Right kidney (tissue), 1 donor: ENCODE measurements at regions not wholly inside any gene's neighbourhood (a gene's known extent, or its start where the extent isn't known, plus 50 kb on each side); places are given as distances from the start of the nearest gene placed in this dataset.

Experiments used
- DNase-seq: peaks from one replicate; pipeline ENCODE4 v3.0.0-alpha.2; 2016

DNA sequence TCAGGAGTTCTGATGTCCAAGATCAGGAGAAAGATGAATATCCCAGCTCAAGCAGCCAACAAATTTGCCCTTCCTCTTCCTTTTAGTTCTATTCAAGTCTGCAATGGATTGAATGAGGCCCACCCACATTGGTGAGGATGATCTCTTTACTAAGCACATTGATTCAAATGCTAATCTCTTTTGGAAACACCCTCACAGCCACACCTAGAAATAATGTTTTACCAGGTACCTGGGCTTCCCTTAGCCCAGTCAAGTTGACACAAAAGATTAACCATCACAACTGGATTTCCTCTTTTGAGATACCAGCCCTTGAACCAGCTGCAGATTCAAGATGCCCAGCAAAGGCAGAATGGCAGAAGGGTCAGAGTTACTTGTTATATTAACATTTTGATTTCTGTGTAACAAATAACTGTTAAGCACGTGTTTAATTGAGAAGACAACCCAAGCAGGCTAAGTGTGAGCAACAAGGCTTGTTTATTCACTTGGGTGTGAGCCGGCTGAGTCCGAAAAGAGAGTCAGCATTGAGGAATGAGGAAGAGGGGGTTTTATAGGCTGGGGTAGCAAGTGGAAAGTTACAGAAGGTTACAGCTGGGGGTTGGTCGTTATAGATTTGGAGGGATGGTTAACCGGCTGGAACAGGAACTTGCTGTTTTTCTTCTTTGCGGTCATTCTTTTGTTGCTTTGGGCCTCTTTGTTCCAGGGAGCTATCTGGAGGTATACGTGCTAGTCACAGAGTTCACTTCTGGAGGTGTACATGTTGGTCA lies 180.3 kb downstream of the EMP1 start:
- DNase-seq, result no peak

DNA sequence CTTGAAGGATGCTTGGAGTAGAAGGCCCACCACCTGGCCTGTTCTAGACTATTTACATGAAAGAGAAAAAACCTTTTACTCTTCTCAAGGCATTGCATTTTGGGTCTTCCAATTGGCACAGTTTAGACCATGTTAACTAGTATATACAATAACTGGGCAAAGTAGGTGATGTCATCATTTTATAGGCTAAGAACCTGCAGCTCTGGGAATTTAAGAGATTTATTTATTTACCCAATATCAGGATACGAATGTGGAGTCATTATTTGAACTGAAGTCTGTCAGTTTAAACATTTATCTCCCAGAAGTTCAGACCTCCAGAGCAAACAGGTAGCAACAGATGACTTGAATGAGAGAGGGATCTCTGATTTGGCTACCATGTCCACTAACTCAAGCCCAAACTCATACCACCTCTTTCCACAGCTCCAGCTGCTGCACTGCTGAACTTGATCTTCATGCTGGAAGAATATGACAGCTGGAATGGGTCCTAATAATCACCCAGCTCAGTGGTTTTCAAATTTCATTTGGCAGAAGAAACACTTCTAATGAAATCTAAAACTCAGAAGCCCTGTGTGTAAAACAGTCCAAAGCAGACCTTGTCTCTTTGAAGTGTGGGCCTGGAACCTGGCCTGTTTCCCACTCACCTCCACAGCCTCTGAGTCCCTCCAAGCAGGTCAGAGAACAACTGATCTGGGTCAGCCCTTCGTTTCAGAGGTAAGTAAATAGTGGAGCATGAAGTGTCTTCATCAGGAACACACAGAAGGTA lies 179.2 kb downstream of the EMP1 start:
- DNase-seq, result no peak

DNA sequence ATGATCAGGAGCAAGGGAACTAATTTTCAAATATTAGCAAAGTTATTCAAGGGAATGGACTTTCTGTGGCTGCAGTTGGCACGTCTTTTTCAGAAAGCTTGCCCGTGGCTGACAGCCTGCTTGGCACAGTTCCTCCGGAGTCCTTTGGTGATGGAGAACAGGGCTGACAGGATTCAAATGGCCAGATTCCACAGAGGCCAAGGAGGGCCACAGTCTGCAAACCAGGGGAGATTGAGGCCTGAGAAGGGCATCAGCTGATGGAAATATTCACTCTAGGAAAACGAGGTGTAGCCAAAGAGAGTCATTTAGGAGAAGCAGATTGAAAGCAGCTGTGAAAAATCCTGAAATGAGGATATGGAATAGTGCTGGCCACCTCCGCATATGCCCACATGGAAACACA lies 178.3 kb downstream of the EMP1 start:
- DNase-seq, result no peak

DNA sequence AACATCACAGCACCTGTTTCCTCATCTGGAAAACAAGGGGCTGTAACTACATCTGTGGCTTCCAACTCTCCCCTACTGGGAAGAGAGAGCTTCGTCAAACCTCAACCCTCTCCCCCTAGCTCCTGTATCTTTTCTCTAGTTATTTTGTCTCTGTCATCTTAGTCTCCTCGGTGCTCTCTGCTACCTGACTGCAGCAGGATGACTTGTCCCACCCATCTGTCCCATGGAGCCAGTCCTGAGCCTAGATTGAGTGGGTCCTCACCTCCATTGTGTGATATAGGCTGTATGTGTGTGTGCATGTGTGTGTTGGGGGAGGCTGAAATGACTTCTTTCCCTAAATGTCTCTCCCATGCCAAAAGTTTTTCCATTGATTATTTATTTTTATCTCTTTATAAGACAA lies 177.3 kb downstream of the EMP1 start:
- DNase-seq, result no peak

DNA sequence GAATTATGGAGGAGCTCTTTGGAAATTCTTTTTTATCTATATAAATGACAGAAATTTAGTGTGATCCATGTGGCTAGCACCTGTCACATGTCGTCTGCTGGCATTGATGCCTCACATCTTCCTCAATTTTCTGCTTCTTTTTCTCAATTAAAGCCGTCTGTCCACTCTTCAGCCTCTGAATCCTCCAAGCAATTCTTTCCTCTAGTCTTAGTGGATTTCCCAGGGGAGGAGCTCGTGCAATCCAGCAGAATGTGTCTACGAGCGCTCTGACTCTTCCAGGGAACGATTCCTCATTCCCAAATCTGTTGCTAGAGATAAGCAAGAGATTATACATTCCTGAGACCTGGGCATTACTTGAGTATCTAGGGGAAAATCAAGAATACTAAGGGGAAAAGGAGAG lies 176.6 kb downstream of the EMP1 start:
- DNase-seq, result no peak

DNA sequence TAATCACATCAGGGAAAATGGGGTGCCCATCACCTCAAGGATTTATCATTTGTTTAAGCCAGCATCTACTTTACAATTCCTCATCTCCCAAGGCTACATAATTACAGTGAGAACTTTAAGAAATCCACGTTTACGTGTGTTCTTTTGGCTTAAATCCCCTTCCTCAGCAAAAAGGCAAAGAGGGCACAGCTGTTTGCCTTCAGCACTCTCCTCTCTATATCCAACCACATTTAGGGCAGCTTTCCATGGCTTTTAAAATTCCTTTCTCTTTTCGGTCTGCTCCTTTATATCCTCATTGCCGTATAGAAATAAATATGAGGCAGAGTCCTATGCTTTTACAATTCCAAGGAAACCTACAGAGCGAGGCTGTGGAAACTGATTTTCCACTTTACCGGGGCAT lies 175.9 kb downstream of the EMP1 start:
- DNase-seq, result no peak

DNA sequence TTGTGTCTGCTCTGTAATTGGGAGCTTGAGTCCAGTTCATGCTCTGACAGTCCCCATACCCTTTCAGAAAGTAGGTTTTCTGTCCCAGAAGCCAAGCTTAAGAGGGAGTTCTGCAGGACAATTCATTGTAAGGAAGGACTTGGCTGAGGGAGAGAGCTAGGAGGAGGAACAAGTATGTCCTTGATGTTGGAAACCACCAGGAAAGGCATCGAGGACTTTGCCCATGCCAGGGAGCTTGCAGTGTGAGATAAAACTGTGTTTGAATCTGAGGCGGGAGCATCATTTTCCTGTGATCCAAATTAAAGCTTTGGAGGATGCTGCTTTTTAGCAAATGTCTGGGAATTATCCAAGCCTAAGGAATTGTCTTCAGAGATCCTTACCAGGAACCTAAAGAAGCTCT lies 175.3 kb downstream of the EMP1 start:
- DNase-seq, result no peak

DNA sequence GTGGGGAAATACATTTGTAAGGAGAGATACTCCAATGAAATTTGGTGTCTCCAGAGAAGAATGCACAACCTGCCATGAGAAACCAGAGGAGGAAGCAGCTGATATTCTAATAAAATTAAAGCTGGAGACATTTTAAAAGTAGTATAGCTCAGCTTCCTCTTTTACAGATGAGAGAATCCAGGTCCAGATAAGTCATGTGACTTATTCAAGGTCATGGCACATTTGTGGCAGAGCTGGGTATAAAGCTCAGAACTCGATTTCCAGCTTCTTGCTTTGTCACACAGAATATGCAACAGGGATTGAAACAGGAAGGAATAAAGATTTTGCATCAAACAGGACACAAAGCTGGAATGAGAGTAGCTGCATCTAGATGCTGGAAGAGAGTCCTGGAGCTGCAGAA lies 174.8 kb downstream of the EMP1 start:
- no peak for DNase-seq

DNA sequence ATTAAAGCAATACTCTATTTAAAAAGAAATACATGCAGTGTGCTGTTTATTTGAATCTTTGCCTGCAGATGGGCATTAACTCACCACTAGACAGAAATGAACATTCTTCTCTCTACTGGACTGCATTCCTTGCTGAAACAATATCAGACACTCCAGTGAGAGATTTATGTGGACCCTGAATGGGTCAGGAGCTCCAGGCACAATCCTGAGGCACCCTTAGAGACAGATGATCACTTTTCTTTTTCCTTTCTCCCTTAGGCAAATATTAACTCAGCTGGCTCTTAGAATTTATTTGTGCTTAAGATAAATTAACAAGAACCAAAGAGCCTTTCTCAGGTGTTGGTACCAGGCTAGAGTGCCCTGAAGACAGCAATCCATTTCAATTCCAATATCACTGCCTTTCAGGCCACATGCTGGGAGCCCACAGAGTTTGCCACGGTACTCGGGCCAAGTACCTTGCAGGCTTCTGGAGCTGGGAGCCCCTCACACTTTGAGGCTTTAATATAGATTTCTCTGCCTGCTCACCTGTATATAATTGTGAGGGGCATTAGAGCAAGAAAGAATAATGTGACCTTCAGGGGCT lies 173.0 kb downstream of the EMP1 start:
- no peak for DNase-seq

DNA sequence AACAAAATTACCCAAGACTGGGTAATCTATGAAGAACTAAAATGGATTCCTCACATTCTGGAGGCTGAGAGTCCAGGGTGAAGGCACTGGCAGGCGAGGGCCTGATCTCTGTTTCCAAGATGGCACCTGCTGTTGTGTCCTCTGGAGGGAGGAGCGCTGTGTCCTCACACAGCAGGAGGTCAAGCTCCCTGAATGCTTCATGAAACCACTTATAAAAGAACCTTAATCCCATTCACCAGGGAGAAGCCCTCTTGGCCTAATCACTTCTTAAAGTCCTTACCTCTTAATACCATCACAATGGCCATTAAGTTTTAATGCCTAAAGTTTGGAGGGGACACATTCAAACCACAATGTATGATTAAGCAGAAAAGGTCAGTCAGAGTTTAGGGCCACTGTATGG lies 172.4 kb downstream of the EMP1 start:
- no peak for DNase-seq

DNA sequence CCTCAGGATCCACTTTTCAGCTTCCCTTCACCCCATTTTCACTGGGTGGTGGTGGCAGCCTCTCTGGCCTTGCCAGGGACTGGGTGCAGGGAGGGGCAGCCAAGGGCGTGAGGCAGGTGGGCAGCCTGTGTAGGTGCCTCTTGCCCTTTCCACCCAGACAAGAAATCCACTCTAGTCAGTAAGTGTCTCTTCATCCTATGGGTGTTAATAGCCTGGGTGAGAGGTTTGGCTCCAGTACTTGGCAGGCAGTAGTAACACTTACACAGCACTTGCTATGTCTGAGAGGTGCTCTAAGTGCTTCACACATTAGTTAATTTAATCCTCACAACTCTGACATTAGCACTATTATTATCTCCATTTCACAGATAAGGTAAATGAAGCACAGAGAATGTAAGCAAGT lies 171.9 kb downstream of the EMP1 start:
- DNase-seq, result no peak

DNA sequence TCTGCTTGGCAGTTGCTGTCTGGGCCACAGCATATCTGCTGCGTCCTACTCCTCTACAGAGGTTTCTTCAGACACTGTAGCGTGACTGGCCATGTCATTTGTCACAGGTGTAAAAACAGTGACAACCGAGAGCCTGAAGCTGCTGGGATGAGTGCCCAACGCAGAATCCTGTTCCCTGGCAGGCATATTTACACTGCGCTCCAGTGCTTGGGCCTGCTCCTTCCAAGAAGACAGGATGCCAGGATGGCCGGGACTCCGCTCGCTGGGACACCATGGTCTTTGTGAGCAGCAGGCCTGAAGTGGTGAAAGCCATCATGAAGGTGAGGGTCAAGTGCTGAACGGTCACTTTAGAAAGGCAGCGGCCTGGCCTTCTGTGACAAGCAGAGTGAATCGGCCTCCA lies 171.4 kb downstream of the EMP1 start:
- DNase-seq, result no peak

DNA sequence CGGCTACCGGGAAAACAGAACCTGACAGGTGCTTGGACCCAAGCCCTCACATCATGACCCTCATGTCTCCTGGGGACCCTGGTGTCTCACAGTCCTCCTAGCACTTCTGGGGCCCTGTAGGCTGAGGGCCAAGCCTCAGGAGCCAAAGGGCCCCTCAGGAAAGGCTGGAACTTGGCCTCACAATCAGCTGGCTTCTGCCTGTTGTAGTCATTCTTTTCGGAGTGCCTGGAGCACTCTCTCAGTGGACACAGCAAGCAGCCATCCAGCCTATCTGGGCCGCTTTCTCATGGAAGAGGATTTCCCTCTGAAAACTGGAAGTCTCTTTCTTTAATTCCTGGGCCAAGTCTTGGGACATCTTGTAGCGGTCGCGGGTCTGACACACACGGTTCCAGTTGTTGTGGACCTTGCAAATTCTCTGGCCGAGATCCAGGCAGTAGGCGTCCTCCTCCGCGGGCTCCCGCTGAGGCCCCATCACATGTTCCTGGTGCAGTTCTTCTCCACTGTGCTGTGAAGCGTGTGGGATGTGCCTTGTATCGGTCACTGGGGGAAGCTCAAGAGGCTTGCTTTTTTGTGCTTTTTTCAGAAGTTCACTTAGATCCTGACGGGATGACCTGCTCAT lies 169.3 kb downstream of the EMP1 start:
- no peak for DNase-seq

DNA sequence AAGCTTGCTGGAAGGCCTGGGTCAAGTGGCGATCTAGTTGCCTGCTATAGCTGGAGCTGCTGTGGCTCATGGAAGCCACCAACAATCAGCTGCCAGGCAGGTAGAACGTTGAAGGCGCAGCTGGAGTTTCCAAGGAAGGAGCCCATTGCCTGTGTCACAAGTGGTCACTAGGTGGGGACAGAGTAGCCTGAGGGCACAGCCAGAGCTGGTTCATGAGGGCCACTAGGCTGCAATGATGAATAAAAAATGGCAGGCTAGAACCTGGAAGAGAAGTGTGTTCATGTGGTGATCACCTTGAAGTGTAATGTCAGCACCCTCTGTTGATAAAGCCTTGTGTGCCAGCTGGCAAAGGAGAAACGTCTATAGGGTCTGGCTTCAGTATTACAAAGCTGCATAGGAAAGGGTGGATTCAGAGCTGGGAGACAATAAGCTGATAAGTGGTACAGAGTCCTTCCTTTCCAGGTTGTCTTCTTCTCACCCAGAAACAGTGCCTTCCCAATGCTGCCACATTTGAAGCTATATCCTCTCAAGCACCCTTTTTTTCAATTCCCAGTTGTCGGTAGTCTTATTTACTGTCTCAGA lies 165.8 kb downstream of the EMP1 start:
- no peak for DNase-seq

DNA sequence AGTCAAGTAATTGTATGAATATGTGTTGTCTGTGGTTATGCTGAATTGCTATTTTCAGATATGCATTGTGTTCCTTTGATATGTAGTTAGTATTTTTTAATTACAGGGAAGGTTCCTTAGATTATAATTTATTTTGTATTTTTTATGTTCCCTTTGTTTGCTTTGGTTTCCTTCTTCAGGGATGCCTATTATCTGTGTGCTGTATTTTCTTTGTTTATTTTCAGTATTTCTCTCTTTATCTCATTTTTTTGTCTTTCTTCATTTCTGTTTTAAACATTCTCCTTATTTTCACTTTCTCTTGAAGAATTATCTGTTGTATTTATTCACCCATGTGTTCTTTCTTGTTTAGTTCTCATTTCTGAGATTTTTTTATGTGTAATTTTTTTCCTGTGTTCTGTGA lies 163.1 kb downstream of the EMP1 start:
- no peak for DNase-seq

DNA sequence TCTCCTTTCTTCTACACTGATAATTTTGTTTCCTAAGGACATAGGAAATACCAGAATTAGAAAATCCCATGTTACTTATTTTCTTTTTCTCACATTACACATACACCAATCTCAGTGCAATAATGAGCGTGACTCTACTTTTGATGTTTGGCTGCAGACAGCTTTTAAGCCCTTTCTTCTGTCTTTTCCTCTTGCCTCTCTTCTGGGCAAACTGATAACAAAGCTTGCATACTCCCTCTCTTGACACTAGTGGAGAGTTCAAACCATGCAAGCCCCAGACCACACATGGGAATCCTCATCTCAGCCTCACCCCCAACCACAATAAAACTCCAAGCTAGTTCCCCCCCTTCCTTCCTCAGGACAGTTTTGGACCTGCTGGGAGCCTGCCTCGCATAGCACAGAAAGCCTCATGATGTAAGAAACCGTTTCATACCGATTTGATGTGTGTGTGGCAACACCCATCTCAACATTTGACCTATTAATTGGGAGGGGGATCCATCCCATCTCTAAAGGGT lies 161.9 kb downstream of the EMP1 start:
- DNase-seq, result no peak

DNA sequence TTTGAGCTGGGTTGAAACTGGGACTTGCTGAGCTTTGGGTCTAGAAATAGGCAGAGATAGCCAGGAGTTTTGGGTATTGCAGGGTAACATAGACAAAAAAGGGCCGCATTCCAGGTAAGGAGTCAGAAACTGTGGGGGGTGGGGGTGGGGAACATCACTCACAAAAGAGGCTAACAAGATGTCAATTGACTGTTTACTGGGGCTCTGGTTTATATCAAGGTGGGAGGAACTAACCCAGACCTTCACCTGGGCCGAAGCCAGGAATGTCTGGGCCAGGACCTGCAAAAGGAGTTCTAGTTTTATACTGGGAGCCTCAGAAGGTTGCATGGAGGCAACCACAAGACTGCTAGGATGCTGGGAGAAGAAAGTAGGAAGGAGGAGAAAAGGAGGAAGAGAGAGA lies 154.4 kb downstream of the EMP1 start:
- DNase-seq, result no peak

DNA sequence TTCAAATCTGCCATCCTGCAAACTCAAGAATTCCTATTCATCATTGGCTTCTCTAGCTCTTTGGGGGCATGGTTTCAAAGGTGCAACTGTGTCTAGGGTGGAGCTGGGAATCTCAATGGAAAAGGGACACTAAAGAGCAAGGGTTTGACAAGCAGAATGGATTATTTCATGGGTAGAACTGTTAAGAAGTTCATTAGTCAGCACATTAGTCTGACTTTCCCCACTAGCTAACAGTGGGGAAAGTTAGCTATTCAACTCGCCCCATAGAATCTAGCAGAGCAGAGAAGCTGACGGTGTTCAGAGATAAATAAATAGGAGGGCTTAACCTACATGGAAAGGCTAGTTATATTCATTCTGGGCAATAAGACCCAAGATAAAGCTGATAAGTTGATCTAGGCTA lies 153.9 kb downstream of the EMP1 start:
- no peak for DNase-seq

DNA sequence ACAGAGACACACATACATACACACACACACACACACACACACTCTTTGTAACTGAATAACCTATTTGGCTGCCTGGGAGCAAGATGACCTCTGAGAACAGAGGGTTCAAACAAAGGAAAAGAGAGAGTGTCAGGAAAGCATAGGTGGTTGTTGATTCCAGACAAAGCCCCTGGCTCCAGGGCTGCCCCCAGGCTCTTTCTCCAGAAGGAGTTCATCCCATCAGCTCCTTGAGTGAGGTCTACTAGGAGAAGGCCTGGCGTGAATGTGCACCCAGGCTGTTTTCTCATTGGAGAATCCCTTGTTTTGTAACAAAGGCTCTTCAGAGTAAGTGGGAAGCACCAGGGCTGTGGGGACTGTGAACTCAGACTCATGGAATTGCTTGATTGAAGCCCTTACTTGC lies 151.9 kb downstream of the EMP1 start:
- DNase-seq, result no peak

DNA sequence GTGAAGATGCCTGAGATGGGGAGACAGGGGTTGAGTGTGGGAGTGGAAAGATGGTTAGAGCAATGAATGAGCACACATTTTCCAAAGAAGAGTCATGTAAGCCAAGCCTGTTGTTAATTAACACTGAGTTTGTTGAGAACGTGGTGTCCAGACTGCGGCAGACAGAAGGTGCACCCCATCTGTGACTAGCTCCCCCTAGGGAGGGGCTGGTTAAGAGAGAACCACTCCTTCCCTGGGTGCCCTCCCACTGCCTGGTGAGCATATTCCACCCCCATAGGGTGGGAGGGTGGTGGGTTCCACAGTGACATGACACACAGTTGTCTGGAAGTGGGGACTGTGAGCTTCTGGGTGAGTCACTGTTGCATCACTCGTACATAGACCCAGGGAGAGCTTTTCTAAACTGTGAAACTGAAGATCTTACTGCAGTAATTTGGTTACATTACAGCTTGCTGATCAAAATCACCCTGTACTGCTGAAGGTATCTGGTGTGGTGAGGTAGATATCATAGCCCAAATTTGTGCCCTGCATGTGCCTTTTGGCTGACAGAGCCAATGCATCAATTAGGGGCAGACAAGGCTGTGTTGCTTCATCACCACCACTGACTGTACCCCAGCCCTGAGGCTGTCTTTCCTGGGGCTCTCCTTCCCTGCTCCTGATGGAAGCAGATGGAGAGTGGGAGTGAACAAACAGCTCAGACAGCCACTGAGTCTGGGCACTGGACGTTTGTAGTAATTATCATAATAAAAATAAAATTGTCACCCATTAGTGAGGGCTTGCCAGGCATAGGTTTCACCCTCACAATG lies 150.9 kb downstream of the EMP1 start:
- no peak for DNase-seq

DNA sequence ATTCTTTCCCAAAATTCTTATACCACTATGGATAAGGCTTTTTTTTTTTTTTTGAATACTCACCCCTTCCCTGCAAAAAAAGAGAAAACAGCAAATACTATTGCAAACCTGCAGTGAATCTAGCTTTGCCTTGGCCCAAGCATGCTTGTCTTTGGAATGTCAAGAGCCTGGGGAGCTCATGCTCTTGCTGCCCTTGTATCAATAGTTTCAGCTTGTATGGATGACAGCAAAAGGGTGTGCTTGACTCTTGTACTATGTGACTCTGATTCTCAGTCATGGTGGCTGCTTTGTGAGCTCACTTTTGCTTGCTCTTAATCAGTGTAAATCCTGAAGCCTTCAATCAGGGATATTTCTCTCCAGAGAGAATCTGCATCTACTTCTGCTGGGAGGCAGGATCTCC lies 149.2 kb downstream of the EMP1 start:
- DNase-seq, result no peak

DNA sequence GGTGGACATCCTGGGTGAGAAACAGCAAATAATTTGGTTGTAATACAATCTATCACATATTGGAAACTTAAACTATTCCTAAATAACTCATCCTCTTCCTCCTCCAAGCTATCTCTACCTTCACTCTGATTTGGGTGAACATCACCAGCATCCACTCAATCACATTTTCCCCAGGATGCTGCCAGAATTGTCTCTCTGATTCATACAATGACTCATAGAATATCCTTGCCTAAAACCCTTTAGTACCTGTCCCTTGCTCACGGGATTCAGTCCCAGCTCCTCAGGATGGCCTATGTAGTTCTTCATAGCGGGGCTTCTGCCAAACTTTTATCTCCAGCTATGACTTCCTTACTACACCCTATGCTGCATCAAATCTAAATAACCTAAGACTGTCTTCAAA lies 146.8 kb downstream of the EMP1 start:
- no peak for DNase-seq
